ENCODE measurements at regions not wholly inside any gene's neighbourhood (a gene's known extent, or its start where the extent isn't known, plus 50 kb on each side); places are given as distances from the start of the nearest gene placed in this dataset.

DNA sequence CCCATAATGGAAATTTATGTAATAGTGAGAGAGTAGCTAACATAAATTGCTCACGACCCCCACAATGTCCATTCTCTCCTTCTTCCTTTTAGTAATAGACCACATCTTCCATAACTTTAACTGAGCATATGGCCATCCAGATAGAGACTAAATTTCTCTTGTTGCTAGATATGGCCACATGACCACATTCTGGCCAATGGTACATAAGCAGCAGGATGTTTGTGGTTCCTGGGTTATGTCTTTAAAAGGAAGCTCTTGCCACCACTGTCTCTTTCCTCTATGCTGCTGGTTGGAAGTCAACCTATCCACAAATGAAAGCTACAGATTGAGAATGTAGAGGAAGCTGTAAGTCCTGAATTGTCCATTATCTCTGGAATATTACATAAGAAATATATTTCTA, 59.7 kb upstream of the NPHP3 start:
- Mint-ChIP-seq H3K27me3 (peaks cover 5% of the 10 kb centered on the region), H3K4me1 (no peaks in the 10 kb centered on the region), H3K27ac (no peak overlapping the region), H3K4me3 (no peak overlapping the region), H3K36me3 (no peaks in the 10 kb centered on the region), H3K9me3 (peaks cover 0 to 5% (median 0%) of the 10 kb centered on the region in 7 donors)
- H3K27ac ChIP-seq (ENCODE audit: insufficient read depth, low read length, poor library complexity, severe bottlenecking): no peak overlapping the region
- DNase-seq: peak in 1 of 3 donors; percentile 9
- no peaks in the 10 kb centered on the region for H3K4me1 ChIP-seq (ENCODE audit: control insufficient read depth, insufficient read depth, low read length, poor library complexity, severe bottlenecking)
- peaks cover 10% of the 10 kb centered on the region for H3K27me3 ChIP-seq (ENCODE audit: control insufficient read depth, insufficient read depth, low read length)
- no peak overlapping the region for H3K4me3 ChIP-seq (ENCODE audit: low read depth, low read length)
- H3K36me3 ChIP-seq (ENCODE audit: control insufficient read depth, insufficient read depth, low read length): no peaks in the 10 kb centered on the region
- H3K9me3 ChIP-seq (ENCODE audit: control insufficient read depth in 2 of 2, low read length in 2 of 2): no peaks in the 10 kb centered on the region
- no peak for ATAC-seq (ENCODE audit: low read depth in 2 of 2)

DNA sequence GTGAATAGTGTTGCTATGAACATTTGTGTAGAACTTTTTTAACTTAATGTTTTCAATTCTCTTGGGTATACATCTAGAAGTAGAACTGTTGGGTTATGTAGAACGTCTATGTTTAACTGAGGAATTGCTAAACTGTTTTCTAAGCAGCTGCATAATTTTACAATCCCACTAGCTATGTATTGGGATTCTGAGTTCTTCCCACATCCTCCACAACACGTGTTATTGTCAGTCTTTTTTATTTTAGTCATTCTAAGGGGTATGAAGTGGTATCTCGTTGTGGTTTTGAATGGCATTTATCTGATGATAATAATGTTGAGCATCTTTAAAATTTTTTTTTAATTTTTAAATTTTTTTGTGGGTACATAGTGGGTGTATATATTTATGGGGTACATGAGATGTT, 55.0 kb upstream of the NPHP3 start:
- H3K36me3 ChIP-seq (ENCODE audit: control insufficient read depth, insufficient read depth, low read length): no peaks in the 10 kb centered on the region
- DNase-seq (no peak), ATAC-seq (ENCODE audit: low read depth in 2 of 2) (no peak)
- H3K36me3 Mint-ChIP-seq: no peaks in the 10 kb centered on the region
- H3K27me3 ChIP-seq (ENCODE audit: control insufficient read depth, insufficient read depth, low read length): peaks cover 10% of the 10 kb centered on the region
- H3K4me3 ChIP-seq (ENCODE audit: low read depth, low read length): no peak overlapping the region
- no peak overlapping the region for H3K27ac Mint-ChIP-seq
- H3K27me3 Mint-ChIP-seq: peaks cover 14% of the 10 kb centered on the region
- no peaks in the 10 kb centered on the region for H3K9me3 ChIP-seq (ENCODE audit: control insufficient read depth in 2 of 2, low read length in 2 of 2)
- H3K27ac ChIP-seq (ENCODE audit: insufficient read depth, low read length, poor library complexity, severe bottlenecking): no peak overlapping the region
- H3K4me3 Mint-ChIP-seq: no peak overlapping the region
- no peaks in the 10 kb centered on the region for H3K4me1 ChIP-seq (ENCODE audit: control insufficient read depth, insufficient read depth, low read length, poor library complexity, severe bottlenecking)
- H3K9me3 Mint-ChIP-seq: no peaks in the 10 kb centered on the region
- H3K4me1 Mint-ChIP-seq: no peaks in the 10 kb centered on the region

DNA sequence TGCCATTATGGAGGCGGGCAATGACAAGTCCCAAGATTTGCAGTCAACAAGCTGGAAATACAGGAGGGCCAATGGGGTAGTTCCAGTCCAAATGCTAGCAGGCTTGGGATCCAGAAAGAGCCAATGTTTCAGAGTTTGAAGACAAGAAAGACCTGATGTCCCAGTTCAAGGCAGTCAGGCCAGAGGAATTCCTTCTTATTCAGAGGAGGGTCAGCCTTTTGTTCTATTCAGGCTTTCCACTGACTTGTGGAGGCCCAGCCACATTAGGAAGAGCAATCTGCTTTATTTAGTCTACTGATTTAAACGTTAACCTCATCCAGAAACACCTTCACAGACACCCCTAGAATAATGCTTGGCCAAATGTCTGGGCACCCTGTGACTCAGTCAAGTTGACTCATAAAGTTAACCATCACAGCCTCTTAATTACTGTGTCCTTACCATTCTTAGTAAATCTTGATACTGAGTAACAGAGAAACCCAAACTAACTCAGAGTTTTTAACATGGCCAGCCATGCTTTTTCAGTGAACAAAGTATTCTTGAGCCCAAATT, 50.9 kb upstream of the NPHP3 start:
- H3K4me1 Mint-ChIP-seq: no peaks in the 10 kb centered on the region
- H3K4me3 ChIP-seq (ENCODE audit: low read depth, low read length): no peak overlapping the region
- no peak overlapping the region for H3K27ac ChIP-seq (ENCODE audit: insufficient read depth, low read length, poor library complexity, severe bottlenecking)
- peak in 1 of 3 donors; percentile 5 for DNase-seq
- H3K27ac Mint-ChIP-seq: no peak overlapping the region
- no peaks in the 10 kb centered on the region for H3K4me1 ChIP-seq (ENCODE audit: control insufficient read depth, insufficient read depth, low read length, poor library complexity, severe bottlenecking)
- no peaks in the 10 kb centered on the region for H3K9me3 ChIP-seq (ENCODE audit: control insufficient read depth in 2 of 2, low read length in 2 of 2)
- H3K27me3 ChIP-seq (ENCODE audit: control insufficient read depth, insufficient read depth, low read length): peaks cover 7% of the 10 kb centered on the region
- H3K27me3 Mint-ChIP-seq: peaks cover 25% of the 10 kb centered on the region
- H3K36me3 Mint-ChIP-seq: no peaks in the 10 kb centered on the region
- ATAC-seq (ENCODE audit: low read depth in 2 of 2): no peak
- peaks cover 0 to under 1% (median 0%) of the 10 kb centered on the region in 7 donors for H3K9me3 Mint-ChIP-seq
- H3K36me3 ChIP-seq (ENCODE audit: control insufficient read depth, insufficient read depth, low read length): no peaks in the 10 kb centered on the region
- no peak overlapping the region for H3K4me3 Mint-ChIP-seq

DNA sequence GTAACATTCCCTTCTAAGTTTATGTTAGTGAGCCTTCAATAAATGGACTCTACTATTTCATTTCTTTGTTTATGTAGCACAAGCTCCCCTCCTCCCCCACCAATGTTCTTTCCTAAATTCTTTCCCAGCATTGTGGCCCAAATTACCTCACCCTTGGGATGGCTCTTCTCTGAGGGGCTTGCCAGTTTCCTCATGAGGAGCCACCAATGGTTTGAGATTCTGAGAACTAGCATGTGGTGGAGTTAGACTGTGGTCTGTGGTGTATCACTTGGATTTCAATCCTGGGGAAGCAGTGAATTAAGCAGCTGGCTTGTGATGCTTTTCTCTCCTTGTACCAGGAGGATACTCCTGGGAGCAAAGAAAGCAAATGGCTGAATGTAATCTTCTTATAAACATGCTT, 50.0 kb upstream of the NPHP3 start:
- no peak for ATAC-seq (ENCODE audit: low read depth in 2 of 2)
- peaks cover 0 to 2% (median 0%) of the 10 kb centered on the region in 7 donors for H3K9me3 Mint-ChIP-seq
- no peaks in the 10 kb centered on the region for H3K4me1 ChIP-seq (ENCODE audit: control insufficient read depth, insufficient read depth, low read length, poor library complexity, severe bottlenecking)
- no peak for DNase-seq
- no peak overlapping the region for H3K27ac Mint-ChIP-seq
- peaks cover 5% of the 10 kb centered on the region for H3K27me3 ChIP-seq (ENCODE audit: control insufficient read depth, insufficient read depth, low read length)
- peaks cover 31% of the 10 kb centered on the region for H3K27me3 Mint-ChIP-seq
- no peak overlapping the region for H3K4me3 ChIP-seq (ENCODE audit: low read depth, low read length)
- H3K27ac ChIP-seq (ENCODE audit: insufficient read depth, low read length, poor library complexity, severe bottlenecking): no peak overlapping the region
- no peaks in the 10 kb centered on the region for H3K4me1 Mint-ChIP-seq
- H3K36me3 ChIP-seq (ENCODE audit: control insufficient read depth, insufficient read depth, low read length): no peaks in the 10 kb centered on the region
- H3K36me3 Mint-ChIP-seq: no peaks in the 10 kb centered on the region
- H3K9me3 ChIP-seq (ENCODE audit: control insufficient read depth in 2 of 2, low read length in 2 of 2): no peaks in the 10 kb centered on the region
- H3K4me3 Mint-ChIP-seq: no peak overlapping the region
